K562 (cell line): ENCODE measurements at regions not wholly inside any gene's neighbourhood (a gene's known extent, or its start where the extent isn't known, plus 50 kb on each side); places are given as distances from the start of the nearest gene placed in this dataset. TPM values are rescaled to one million over a fixed set of nuclear protein-coding genes. Genes with fewer than 3 reads are reported as not detected.

Experiments
- microRNA counts: library from miRNA; unstranded; fragments of <30 nt; microRNA quantifications from one replicate; lab custom pipeline; 2016
- microRNA-seq: library from miRNA; unstranded; fragments of <30 nt; microRNA quantifications from one replicate; pipeline ENCODE4, GENCODE V29; 2018; ENCODE audit warnings: borderline microRNAs expressed
- small RNA-seq: library from RNA; depleted of rRNA; stranded (forward); fragments of <200 nt; gene quantifications from one replicate; pipeline ENCODE3, GENCODE V24; 2014

MicroRNA genes in the stretch of these regions (microRNA counts, 767-probe panel; counts per million panel counts)
- 6,167 counts per million, percentile 94 among the panel's probes with 10 or more counts for microRNA hsa-miR-1246 (lab: Ali Mortazavi, UCI)

Small RNA genes in the stretch of these regions (microRNA-seq; reads per million reads assigned to microRNA genes)
- gene MIR1246: 0.55 reads per million

Small RNA genes in the stretch of these regions (small RNA-seq; reads per million reads assigned to genes)
- gene RNA5SP112 (not detected), gene RNU6-187P (not detected), gene RNU6ATAC14P (not detected)
